ENCODE measurements at regions not wholly inside any gene's neighbourhood (a gene's known extent, or its start where the extent isn't known, plus 50 kb on each side); places are given as distances from the start of the nearest gene placed in this dataset.

DNA sequence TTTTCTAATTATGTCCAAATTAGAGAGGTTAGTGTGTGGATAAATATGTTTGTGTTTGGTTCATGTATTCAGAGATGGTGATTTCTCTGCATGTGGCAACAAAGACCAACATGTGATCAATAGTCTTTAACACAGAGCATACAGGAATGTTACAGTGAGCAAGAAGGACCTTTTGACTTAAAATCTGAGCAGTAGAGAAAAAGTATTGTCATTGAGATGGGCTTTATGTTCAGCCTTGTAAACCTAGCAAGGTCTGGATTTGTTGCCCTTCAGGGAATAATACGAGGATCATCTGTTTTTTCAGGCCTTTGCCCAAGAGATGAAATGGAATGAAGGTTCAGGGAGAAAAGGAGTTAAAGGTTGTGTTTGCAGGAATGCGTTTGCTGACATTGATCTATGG lies 161.8 kb upstream of the NECTIN3 start:
- DNase-seq (ENCODE audit: extremely low read depth in 1 of 4, low spot score in 3 of 4) = no peak
- no peaks in the 10 kb centered on the region for H3K27me3 ChIP-seq (ENCODE audit: control insufficient read depth in 2 of 2, insufficient read depth in 2 of 2, low read length in 2 of 2)
- H2AFZ ChIP-seq (ENCODE audit: low read depth, low read length) = no peak overlapping the region
- TF ChIP-seq, protein P1, sequence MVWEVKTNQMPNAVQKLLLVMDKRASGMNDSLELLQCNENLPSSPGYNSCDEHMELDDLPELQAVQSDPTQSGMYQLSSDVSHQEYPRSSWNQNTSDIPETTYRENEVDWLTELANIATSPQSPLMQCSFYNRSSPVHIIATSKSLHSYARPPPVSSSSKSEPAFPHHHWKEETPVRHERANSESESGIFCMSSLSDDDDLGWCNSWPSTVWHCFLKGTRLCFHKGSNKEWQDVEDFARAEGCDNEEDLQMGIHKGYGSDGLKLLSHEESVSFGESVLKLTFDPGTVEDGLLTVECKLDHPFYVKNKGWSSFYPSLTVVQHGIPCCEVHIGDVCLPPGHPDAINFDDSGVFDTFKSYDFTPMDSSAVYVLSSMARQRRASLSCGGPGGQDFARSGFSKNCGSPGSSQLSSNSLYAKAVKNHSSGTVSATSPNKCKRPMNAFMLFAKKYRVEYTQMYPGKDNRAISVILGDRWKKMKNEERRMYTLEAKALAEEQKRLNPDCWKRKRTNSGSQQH (CRISPR knock-in tag; IDR thresholded peaks at IDR 0.05) = no peak
- TF ChIP-seq RBM22 (IDR thresholded peaks at IDR 0.05; ENCODE audit: low read depth, low read length, poor library complexity, severe bottlenecking) (no peak), CEBPB (tag; IDR thresholded peaks at IDR 0.05) (no peak), CBFA2T2 (conservative IDR thresholded peaks at IDR 0.05) (no peak), ZNF395 (CRISPR knock-in tag; IDR thresholded peaks at IDR 0.05) (no peak), ZNF445 (CRISPR knock-in tag; IDR thresholded peaks at IDR 0.05; ENCODE audit: low read depth) (no peak), ILK (tag; IDR thresholded peaks at IDR 0.05; ENCODE audit: borderline replicate concordance, low read depth) (no peak), NFE2L1 (tag; IDR thresholded peaks at IDR 0.05; ENCODE audit: borderline replicate concordance, low read depth) (no peak), RFX1 (IDR thresholded peaks at IDR 0.05) (no peak), MLX (CRISPR knock-in tag; conservative IDR thresholded peaks at IDR 0.05) (no peak), GATAD2A (IDR thresholded peaks at IDR 0.05) (no peak), SMARCA5 (IDR thresholded peaks at IDR 0.05) (no peak), CHCHD3 (CRISPR knock-in tag; IDR thresholded peaks at IDR 0.05) (no peak), KDM1A (IDR thresholded peaks at IDR 0.05) (no peak)
- TF ChIP-seq, protein P2, sequence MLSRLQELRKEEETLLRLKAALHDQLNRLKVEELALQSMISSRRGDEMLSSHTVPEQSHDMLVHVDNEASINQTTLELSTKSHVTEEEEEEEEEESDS (CRISPR knock-in tag; IDR thresholded peaks at IDR 0.05) = no peak
- intact Hi-C loops (cut with micrococcal nuclease) = no loop called here
- H3K36me3 ChIP-seq (ENCODE audit: control insufficient read depth, insufficient read depth, low read length) = no peaks in the 10 kb centered on the region
- H3K4me2 ChIP-seq (ENCODE audit: insufficient read depth, low read length) = no peak overlapping the region
- no peak overlapping the region for H3K9ac ChIP-seq (ENCODE audit: insufficient read depth in 1 of 2, low read depth in 2 of 2, low read length in 2 of 2)
- ATAC-seq = no peak
- ChIA-PET POLR2A (no interaction called here), CTCF (ENCODE audit: low intra/inter-chr PET ratio) (no interaction called here)
- H3K79me2 ChIP-seq (ENCODE audit: control insufficient read depth, insufficient read depth, low read length) = no peaks in the 10 kb centered on the region
- 0% methylated on average over 2 of the region's 2 CpGs for WGBS (ENCODE audit: insufficient coverage, low coverage, missing lambda C conversion rate)
- no peaks in the 10 kb centered on the region for H3K9me1 ChIP-seq (ENCODE audit: control insufficient read depth, insufficient read depth, low read length)
- no peak for FAIRE-seq
- in situ Hi-C loops (cut with MboI) = no loop called here
- H3K27ac ChIP-seq (ENCODE audit: extremely low read depth, low read depth, low read length) = no peak overlapping the region
- H3K9me3 ChIP-seq (replicated peaks; ENCODE audit: control insufficient read depth, insufficient read depth, low read depth, low read length) = no peaks in the 10 kb centered on the region
- no TSS peak for BruUV-seq (replicated peaks)
- no peaks in the 10 kb centered on the region for H4K20me1 ChIP-seq (replicated peaks; ENCODE audit: control insufficient read depth, insufficient read depth, low read length)
- no peaks in the 10 kb centered on the region for H3K4me1 ChIP-seq (replicated peaks in 1 of 2; ENCODE audit: control insufficient read depth in 2 of 2, insufficient read depth in 2 of 2, low read length in 2 of 2)
- H3K4me3 ChIP-seq = no peak overlapping the region

Measured in K562 (cell line).